GM20000 (cell line): ENCODE measurements at regions not wholly inside any gene's neighbourhood (a gene's known extent, or its start where the extent isn't known, plus 50 kb on each side); places are given as distances from the start of the nearest gene placed in this dataset.

Experiments
- DNase-seq: peaks from one replicate; pipeline ENCODE4 v3.0.0; 2012; ENCODE audit warnings: low spot score
- TF ChIP-seq, protein P1 (sequence below): IDR thresholded peaks from 2 replicates; pipeline ENCODE4 v1.5.1; 2012; ENCODE audit warnings: mild to moderate bottlenecking, control low read depth; ENCODE audit errors: extremely low read depth, missing control alignments

- DNase-seq = no peak
- TF ChIP-seq, protein P1, sequence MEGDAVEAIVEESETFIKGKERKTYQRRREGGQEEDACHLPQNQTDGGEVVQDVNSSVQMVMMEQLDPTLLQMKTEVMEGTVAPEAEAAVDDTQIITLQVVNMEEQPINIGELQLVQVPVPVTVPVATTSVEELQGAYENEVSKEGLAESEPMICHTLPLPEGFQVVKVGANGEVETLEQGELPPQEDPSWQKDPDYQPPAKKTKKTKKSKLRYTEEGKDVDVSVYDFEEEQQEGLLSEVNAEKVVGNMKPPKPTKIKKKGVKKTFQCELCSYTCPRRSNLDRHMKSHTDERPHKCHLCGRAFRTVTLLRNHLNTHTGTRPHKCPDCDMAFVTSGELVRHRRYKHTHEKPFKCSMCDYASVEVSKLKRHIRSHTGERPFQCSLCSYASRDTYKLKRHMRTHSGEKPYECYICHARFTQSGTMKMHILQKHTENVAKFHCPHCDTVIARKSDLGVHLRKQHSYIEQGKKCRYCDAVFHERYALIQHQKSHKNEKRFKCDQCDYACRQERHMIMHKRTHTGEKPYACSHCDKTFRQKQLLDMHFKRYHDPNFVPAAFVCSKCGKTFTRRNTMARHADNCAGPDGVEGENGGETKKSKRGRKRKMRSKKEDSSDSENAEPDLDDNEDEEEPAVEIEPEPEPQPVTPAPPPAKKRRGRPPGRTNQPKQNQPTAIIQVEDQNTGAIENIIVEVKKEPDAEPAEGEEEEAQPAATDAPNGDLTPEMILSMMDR = no peak
Observed at GRCh38 chr6:119608994-119609393, 259.4 kb upstream of the MAN1A1 start.

DNA sequence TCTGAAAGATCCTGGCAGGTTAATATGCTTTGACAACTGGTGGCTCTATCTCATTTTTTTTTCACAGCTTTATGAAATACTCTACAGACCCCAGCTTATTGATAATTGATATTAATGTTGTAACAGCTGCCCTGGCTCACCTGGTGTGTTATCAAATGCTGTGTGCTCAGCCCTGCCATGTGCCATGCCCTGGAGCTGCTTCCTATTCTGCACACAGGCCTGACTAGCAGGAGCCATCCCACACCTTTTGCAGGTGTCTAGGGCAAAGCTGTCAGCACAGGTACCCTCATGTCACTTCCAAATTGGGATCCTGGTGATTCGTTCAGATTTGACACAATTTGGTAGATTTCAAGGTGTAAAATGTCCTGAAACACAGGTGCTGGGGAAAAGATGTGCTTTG, 254.6 kb upstream of the MAN1A1 start:
- DNase-seq = no peak
- TF ChIP-seq, protein P1 = no peak

DNA sequence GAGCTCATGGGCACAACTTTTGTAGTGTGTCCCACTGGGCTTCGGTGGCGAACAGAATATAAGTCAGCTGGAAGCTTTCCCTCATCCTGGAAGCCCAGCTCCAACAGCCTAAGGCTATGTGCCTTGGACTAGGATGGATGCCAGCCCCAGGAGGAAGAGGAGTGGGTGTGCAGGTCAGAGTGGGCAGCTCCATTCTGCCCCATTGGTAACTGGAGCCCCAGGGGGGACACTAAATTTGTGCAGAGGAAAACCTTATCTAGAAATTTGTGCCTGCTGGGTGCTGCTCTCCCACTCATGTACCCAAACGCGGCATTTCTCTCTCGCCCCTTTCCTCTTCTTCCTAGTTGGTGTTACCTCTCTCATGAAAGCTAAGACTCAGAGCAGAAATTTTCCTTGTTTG, 253.9 kb upstream of the MAN1A1 start:
- DNase-seq = no peak
- TF ChIP-seq, protein P1 = no peak

DNA sequence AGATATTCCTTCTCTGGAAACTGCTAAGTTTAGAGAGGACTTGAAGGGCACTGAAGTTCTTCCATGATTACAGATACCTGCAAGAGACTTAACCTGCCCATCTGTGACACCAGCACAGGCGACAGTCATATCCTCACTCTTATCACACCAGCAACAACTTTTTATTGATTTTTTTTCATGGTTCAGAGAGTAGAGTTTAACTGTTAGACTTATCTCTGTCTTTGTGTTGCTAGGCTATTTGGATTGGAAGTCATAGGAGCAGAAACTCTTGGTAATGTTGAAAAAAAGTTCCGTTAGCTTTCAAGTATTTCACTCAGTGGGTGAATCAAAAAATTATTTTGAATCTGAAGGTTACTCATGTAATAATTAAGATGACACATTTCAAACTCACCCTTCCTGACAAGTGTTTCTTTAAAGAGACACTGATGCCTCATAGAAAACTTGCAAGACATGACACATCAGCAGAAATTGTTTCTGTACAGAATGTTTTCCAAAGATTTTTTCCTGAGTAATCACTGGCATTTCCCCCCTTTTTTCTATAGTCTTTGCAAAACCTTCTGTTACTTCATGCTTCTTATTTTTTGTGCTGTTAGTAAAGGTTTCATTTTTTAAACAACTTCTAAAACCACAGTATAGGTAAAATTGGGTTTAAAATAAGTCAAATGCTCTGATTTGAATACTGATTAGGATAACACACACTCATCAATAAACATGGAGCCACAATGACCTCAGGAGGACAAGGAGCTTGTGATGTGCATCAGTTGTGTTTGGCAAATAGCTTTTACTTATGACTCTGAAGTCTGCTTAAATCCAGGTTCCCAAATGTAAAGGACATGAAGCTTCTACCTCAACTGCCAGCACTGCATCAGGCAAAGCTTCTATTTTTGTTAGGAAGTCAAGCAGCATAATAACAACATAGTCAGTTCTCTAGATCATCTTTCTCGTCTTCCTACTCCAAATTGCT, 252.9 kb upstream of the MAN1A1 start:
- no peak for DNase-seq
- TF ChIP-seq, protein P1 = no peak

GRCh38 chr6:119598883-119599282, 249.3 kb upstream of the MAN1A1 start:
- TF ChIP-seq, protein P1 = no peak
- DNase-seq = no peak

- no peak for DNase-seq
- TF ChIP-seq, protein P1 = no peak
Observed at GRCh38 chr6:119594907-119595306, 245.3 kb upstream of the MAN1A1 start.

DNA sequence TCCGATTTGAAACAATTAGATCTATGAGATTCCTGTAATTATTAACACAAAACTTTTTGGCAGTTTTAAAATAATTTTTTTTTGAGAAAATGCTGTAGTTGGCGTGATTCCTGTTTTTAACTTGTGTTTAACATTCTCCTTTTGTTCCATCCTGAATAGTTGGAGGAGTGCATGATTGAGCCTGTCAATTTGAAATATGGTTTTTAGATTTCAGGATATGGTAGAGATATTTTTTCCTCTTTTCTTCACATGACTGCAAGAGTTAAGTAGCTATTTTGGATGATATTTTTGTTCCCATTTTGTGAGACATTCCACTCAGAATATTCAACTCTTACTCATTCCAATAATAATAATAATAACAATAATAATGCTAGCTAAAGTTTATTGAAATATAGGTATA, 241.7 kb upstream of the MAN1A1 start:
- no peak for DNase-seq
- TF ChIP-seq, protein P1 = no peak
